Liver (tissue), 3 donors: ENCODE measurements at regions not wholly inside any gene's neighbourhood (a gene's known extent, or its start where the extent isn't known, plus 50 kb on each side); places are given as distances from the start of the nearest gene placed in this dataset.

ENCODE experiments used
- GABPA ChIP-seq, 2 donors: IDR thresholded peaks in 1 of 2; conservative IDR thresholded peaks in 1 of 2; 2 replicates each; pipeline ENCODE4 v1.6.1; 2016; ENCODE audit warnings: antibody characterized with exemption in 2 of 2, mild to moderate bottlenecking in 1 of 2, moderate library complexity in 1 of 2
- JUND ChIP-seq, 2 donors: IDR thresholded peaks; 2 replicates each; pipeline ENCODE4 v1.6.1; 2016; ENCODE audit warnings: antibody characterized with exemption in 2 of 2
- RAD21 ChIP-seq, 2 donors: IDR thresholded peaks; 2 replicates each; pipeline ENCODE4 v1.6.1; 2016; ENCODE audit warnings: antibody characterized with exemption in 2 of 2, mild to moderate bottlenecking in 2 of 2
- RXRA ChIP-seq, 2 donors: IDR thresholded peaks; 2 replicates each; pipeline ENCODE4 v1.6.1; 2017 to 2018; ENCODE audit warnings: antibody characterized with exemption in 2 of 2, mild to moderate bottlenecking in 1 of 2
- TAF1 ChIP-seq: conservative IDR thresholded peaks from 2 replicates; pipeline ENCODE4 v1.6.1; 2016; ENCODE audit warnings: antibody characterized with exemption, mild to moderate bottlenecking
- TF ChIP-seq, protein P1 (sequence below): IDR thresholded peaks from 2 replicates; pipeline ENCODE4 v1.6.1; 2016; ENCODE audit warnings: antibody characterized with exemption, mild to moderate bottlenecking
- TF ChIP-seq, protein P2 (sequence below): fragments of 150-350 bp; IDR thresholded peaks from 2 replicates; pipeline ENCODE4 v1.5.1; 2017; ENCODE audit warnings: improper control_type of control experiment, low read depth, low read length; ENCODE audit not compliant: missing input control
- donor health status: healthy.
- donor health status: healthy.

- TF ChIP-seq, protein P1, sequence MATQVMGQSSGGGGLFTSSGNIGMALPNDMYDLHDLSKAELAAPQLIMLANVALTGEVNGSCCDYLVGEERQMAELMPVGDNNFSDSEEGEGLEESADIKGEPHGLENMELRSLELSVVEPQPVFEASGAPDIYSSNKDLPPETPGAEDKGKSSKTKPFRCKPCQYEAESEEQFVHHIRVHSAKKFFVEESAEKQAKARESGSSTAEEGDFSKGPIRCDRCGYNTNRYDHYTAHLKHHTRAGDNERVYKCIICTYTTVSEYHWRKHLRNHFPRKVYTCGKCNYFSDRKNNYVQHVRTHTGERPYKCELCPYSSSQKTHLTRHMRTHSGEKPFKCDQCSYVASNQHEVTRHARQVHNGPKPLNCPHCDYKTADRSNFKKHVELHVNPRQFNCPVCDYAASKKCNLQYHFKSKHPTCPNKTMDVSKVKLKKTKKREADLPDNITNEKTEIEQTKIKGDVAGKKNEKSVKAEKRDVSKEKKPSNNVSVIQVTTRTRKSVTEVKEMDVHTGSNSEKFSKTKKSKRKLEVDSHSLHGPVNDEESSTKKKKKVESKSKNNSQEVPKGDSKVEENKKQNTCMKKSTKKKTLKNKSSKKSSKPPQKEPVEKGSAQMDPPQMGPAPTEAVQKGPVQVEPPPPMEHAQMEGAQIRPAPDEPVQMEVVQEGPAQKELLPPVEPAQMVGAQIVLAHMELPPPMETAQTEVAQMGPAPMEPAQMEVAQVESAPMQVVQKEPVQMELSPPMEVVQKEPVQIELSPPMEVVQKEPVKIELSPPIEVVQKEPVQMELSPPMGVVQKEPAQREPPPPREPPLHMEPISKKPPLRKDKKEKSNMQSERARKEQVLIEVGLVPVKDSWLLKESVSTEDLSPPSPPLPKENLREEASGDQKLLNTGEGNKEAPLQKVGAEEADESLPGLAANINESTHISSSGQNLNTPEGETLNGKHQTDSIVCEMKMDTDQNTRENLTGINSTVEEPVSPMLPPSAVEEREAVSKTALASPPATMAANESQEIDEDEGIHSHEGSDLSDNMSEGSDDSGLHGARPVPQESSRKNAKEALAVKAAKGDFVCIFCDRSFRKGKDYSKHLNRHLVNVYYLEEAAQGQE = no peak
- TF ChIP-seq, protein P2, sequence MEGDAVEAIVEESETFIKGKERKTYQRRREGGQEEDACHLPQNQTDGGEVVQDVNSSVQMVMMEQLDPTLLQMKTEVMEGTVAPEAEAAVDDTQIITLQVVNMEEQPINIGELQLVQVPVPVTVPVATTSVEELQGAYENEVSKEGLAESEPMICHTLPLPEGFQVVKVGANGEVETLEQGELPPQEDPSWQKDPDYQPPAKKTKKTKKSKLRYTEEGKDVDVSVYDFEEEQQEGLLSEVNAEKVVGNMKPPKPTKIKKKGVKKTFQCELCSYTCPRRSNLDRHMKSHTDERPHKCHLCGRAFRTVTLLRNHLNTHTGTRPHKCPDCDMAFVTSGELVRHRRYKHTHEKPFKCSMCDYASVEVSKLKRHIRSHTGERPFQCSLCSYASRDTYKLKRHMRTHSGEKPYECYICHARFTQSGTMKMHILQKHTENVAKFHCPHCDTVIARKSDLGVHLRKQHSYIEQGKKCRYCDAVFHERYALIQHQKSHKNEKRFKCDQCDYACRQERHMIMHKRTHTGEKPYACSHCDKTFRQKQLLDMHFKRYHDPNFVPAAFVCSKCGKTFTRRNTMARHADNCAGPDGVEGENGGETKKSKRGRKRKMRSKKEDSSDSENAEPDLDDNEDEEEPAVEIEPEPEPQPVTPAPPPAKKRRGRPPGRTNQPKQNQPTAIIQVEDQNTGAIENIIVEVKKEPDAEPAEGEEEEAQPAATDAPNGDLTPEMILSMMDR = no peak
- TF ChIP-seq GABPA (IDR thresholded peaks at IDR 0.05 in 1 of 2, conservative IDR thresholded peaks at IDR 0.05 in 1 of 2) = no peak
- TF ChIP-seq RAD21 (IDR thresholded peaks at IDR 0.05) = no peak
- no peak for TF ChIP-seq TAF1
- no peak for TF ChIP-seq RXRA (IDR thresholded peaks at IDR 0.05)
- no peak for TF ChIP-seq JUND (IDR thresholded peaks at IDR 0.05)
Measured at GRCh38 chr9:7285199-7285598, 514.4 kb downstream of the DMAC1 start.
